ENCODE measurements at regions not wholly inside any gene's neighbourhood (a gene's known extent, or its start where the extent isn't known, plus 50 kb on each side); places are given as distances from the start of the nearest gene placed in this dataset.
"Not testable (repeated sequence)": the region's sequence is repeated elsewhere in the genome, so short reads cannot be mapped to it uniquely, and the experiment has no call there.

DNA sequence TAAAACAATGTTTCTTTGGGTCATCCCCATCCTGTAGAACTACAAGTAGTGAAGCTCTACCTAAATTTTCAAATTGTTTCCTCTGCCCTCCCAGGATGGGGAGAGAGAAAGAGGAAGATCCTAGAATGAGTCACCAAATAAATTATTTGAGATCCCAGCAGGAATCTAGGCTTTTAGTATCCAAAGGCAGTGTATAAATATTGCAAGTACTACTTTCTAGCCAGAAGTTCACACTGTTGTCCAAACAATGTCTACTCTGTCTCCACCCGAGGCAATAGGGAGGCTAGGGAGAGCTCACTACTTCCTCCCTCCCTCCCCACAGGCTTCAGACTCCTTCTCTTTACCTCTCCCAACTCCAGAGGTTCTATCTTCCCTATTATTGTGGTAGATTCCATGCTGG is 362.8 kb downstream of the MRPS30 start:
- Mint-ChIP-seq H3K27ac (no peak overlapping the region), H3K4me1 (no peaks in the 10 kb centered on the region), H3K4me3 (no peak overlapping the region), H3K27me3 (ENCODE audit: low read depth) (peaks cover 5% of the 10 kb centered on the region), H3K9me3 (no peaks in the 10 kb centered on the region), H3K36me3 (ENCODE audit: low read depth) (no peaks in the 10 kb centered on the region)
- TF ChIP-seq, protein P1, sequence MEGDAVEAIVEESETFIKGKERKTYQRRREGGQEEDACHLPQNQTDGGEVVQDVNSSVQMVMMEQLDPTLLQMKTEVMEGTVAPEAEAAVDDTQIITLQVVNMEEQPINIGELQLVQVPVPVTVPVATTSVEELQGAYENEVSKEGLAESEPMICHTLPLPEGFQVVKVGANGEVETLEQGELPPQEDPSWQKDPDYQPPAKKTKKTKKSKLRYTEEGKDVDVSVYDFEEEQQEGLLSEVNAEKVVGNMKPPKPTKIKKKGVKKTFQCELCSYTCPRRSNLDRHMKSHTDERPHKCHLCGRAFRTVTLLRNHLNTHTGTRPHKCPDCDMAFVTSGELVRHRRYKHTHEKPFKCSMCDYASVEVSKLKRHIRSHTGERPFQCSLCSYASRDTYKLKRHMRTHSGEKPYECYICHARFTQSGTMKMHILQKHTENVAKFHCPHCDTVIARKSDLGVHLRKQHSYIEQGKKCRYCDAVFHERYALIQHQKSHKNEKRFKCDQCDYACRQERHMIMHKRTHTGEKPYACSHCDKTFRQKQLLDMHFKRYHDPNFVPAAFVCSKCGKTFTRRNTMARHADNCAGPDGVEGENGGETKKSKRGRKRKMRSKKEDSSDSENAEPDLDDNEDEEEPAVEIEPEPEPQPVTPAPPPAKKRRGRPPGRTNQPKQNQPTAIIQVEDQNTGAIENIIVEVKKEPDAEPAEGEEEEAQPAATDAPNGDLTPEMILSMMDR (IDR thresholded peaks at IDR 0.05; ENCODE audit: unreplicated experiment in 3 of 3) = no peak

DNA sequence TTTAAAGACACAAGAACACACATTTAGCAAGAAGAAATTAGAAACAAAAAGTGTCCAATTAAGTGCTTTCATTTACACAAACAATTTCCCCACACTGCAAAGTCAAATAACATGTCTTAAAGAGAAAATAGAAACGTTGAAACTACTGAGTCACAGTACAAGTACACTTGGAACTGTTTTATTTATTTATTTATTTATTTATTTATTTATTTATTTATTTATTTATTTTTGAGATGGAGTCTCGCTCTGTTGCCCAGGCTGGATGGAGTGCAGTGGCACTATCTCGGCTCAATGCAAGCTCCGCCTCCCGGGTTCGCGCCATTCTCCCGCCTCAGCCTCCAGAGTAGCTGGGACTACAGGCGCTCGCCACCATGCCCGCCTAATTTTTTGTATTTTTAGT is 363.9 kb downstream of the MRPS30 start:
- H3K27ac Mint-ChIP-seq; H3K4me1 Mint-ChIP-seq; H3K9me3 Mint-ChIP-seq; H3K4me3 Mint-ChIP-seq; H3K27me3 Mint-ChIP-seq (ENCODE audit: low read depth); H3K36me3 Mint-ChIP-seq (ENCODE audit: low read depth): not testable (repeated sequence)

DNA sequence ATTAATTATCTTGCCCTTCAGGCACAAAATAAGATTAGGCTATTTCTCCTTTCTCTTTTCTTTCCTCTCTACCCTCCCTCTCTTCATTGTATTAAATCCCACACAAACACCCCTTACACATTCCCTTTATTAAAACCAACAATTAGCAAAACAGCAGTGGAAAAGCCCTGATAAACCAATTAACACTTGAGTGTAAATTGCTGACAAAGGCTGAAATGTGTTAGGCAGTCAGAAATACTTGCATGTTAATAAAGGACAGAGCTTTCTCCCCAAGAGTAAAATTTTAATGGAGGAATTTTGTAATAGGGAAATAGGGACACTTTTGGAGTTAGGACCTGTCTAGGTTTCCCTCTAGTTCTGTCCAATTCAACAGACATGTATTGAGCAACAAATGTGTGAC is 370.9 kb downstream of the MRPS30 start:
- Mint-ChIP-seq H3K27me3 (ENCODE audit: low read depth) (no peaks in the 10 kb centered on the region), H3K36me3 (ENCODE audit: low read depth) (no peaks in the 10 kb centered on the region), H3K4me3 (no peak overlapping the region), H3K4me1 (peaks cover 4% of the 10 kb centered on the region), H3K9me3 (peaks cover 2% of the 10 kb centered on the region), H3K27ac (peak overlapping the region in 1 of 3 experiments; percentile 20)
- TF ChIP-seq, protein P1 (IDR thresholded peaks at IDR 0.05; ENCODE audit: unreplicated experiment in 3 of 3) = no peak

DNA sequence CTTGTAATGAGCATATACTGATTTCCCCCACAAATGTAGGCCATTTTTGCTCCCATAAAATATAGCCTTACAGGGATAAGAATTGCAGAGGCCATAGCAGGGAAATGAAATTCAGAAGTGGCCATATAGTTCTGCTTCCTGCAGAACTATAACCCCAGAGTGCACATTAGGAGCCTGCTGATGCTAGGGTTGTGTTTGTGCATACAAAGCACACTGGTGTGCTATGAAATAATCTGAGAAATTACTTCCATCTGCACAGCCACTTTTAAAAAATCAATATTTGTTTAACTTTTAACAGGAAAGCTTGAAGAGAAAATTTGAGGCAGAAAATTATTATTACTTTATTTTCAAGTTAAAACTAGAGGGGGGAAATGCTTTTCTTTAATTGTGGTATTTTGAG is 380.3 kb downstream of the MRPS30 start:
- H3K27me3 Mint-ChIP-seq (ENCODE audit: low read depth) = no peaks in the 10 kb centered on the region
- TF ChIP-seq, protein P1 (IDR thresholded peaks at IDR 0.05; ENCODE audit: unreplicated experiment in 3 of 3) = no peak
- no peaks in the 10 kb centered on the region for H3K36me3 Mint-ChIP-seq (ENCODE audit: low read depth)
- no peak overlapping the region for H3K27ac Mint-ChIP-seq
- H3K4me1 Mint-ChIP-seq = peaks cover 9% of the 10 kb centered on the region
- H3K4me3 Mint-ChIP-seq = no peak overlapping the region
- H3K9me3 Mint-ChIP-seq = no peaks in the 10 kb centered on the region

DNA sequence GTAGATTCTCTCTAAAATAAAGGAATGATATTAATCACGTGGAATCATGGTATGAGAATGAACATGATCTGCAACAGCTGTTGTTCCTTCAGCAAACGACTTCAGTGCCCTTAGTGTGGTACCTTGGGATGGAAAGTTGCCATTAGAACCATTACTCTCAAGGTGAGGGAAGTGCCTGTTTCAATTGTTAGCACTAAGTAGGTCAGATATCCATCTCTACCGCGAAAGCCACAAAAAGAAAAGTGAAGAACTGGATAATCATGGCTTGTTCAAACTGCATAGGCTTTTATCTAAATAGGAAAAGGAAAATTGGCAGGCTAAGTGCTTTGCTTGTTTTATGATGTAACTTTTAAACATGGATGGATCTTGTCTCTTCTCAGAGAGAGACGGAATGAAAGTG is 380.7 kb downstream of the MRPS30 start:
- no peak overlapping the region for H3K4me3 Mint-ChIP-seq
- TF ChIP-seq, protein P1 (IDR thresholded peaks at IDR 0.05; ENCODE audit: unreplicated experiment in 3 of 3) = no peak
- H3K9me3 Mint-ChIP-seq = no peaks in the 10 kb centered on the region
- H3K4me1 Mint-ChIP-seq = peaks cover 9% of the 10 kb centered on the region
- H3K27me3 Mint-ChIP-seq (ENCODE audit: low read depth) = no peaks in the 10 kb centered on the region
- no peak overlapping the region for H3K27ac Mint-ChIP-seq
- no peaks in the 10 kb centered on the region for H3K36me3 Mint-ChIP-seq (ENCODE audit: low read depth)

DNA sequence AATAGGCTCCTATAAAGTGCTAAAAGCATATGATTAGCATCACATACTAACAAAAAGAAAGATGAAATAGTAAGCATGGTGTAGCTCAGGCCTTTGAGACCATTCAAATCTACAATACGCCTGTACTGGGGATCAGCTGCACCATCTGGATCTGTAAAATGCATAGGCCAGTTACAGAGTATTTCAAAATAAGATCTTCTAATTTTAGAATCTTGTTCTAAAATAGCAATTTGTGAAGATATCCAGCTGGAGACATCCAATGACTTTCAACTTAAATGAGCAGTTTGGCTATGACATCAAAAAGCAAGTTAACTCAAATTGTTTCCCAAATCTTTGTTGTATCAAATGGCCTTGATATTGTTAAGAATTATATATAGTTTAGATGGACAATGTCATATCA is 386.3 kb downstream of the MRPS30 start:
- TF ChIP-seq, protein P1 (IDR thresholded peaks at IDR 0.05; ENCODE audit: unreplicated experiment in 3 of 3) = no peak
- H3K27ac Mint-ChIP-seq = no peak overlapping the region
- no peaks in the 10 kb centered on the region for H3K4me1 Mint-ChIP-seq
- H3K4me3 Mint-ChIP-seq = no peak overlapping the region
- no peaks in the 10 kb centered on the region for H3K27me3 Mint-ChIP-seq (ENCODE audit: low read depth)
- no peaks in the 10 kb centered on the region for H3K9me3 Mint-ChIP-seq
- no peaks in the 10 kb centered on the region for H3K36me3 Mint-ChIP-seq (ENCODE audit: low read depth)

All from nephron (organoid).